Muscle of leg (tissue), 3 donors: ENCODE measurements at regions not wholly inside any gene's neighbourhood (a gene's known extent, or its start where the extent isn't known, plus 50 kb on each side); places are given as distances from the start of the nearest gene placed in this dataset.

Experiments used
- DNase-seq: peaks from one replicate; pipeline ENCODE4 v3.0.0; 2013
- H3K27ac ChIP-seq: one replicate; pipeline ENCODE4 v1.5.1; 2013; ENCODE audit warnings: mild to moderate bottlenecking, low read length, control low read depth
- H3K27me3 ChIP-seq: one replicate; pipeline ENCODE4 v1.6.1; 2013; ENCODE audit warnings: low read length; ENCODE audit not compliant: control insufficient read depth, insufficient read depth
- H3K36me3 ChIP-seq: one replicate; pipeline ENCODE4 v1.6.1; 2013; ENCODE audit warnings: low read length; ENCODE audit not compliant: control insufficient read depth, insufficient read depth
- H3K4me1 ChIP-seq: one replicate; pipeline ENCODE4 v1.6.1; 2013; ENCODE audit warnings: low read length; ENCODE audit not compliant: control insufficient read depth, insufficient read depth
- H3K4me3 ChIP-seq: one replicate; pipeline ENCODE4 v1.5.1; 2013; ENCODE audit warnings: low read length, control low read depth
- H3K9me3 ChIP-seq: replicated peaks from 2 replicates; pipeline ENCODE4 v1.6.1; 2013; ENCODE audit warnings: low read depth, low read length; ENCODE audit not compliant: control insufficient read depth
- WGBS: methylation state at CpG from one replicate; pipeline ENCODE4 v1.1.5; 2013; ENCODE audit warnings: missing lambda C conversion rate; ENCODE audit not compliant: insufficient coverage; 5-methylcytosine and 5-hydroxymethylcytosine counted together

GRCh38 chr2:5145801-5146200, 546.4 kb upstream of the SOX11 start:
- Histone ChIP-seq H3K27me3 (no peaks in the 10 kb centered on the region), H3K9me3 (no peaks in the 10 kb centered on the region), H3K27ac (no peak overlapping the region), H3K36me3 (no peaks in the 10 kb centered on the region), H3K4me1 (no peaks in the 10 kb centered on the region), H3K4me3 (no peak overlapping the region)
- DNase-seq, result no peak
- WGBS, result no CpG with 5 or more reads among the region's 4 CpGs

- no peaks in the 10 kb centered on the region for H3K4me1 ChIP-seq
- no peak for DNase-seq
- H3K9me3 ChIP-seq, result no peaks in the 10 kb centered on the region
- H3K27ac ChIP-seq, result no peak overlapping the region
- H3K27me3 ChIP-seq, result no peaks in the 10 kb centered on the region
- H3K4me3 ChIP-seq, result no peak overlapping the region
- no CpG with 5 or more reads among the region's 5 CpGs for WGBS
- H3K36me3 ChIP-seq, result no peaks in the 10 kb centered on the region
Observed at GRCh38 chr2:5148392-5149085, 543.6 kb upstream of the SOX11 start.

- H3K4me3 ChIP-seq, result no peak overlapping the region
- DNase-seq, result no peak
- WGBS, result 82% methylated on average over 1 of the region's 5 CpGs
- no peaks in the 10 kb centered on the region for H3K4me1 ChIP-seq
- no peaks in the 10 kb centered on the region for H3K9me3 ChIP-seq
- no peak overlapping the region for H3K27ac ChIP-seq
- no peaks in the 10 kb centered on the region for H3K36me3 ChIP-seq
- H3K27me3 ChIP-seq, result no peaks in the 10 kb centered on the region
Observed at GRCh38 chr2:5150871-5151270, 541.3 kb upstream of the SOX11 start.

- Histone ChIP-seq H3K27ac (no peak overlapping the region), H3K4me1 (no peaks in the 10 kb centered on the region), H3K36me3 (no peaks in the 10 kb centered on the region), H3K9me3 (peaks cover 2% of the 10 kb centered on the region), H3K27me3 (no peaks in the 10 kb centered on the region), H3K4me3 (no peak overlapping the region)
- WGBS, result no CpG with 5 or more reads among the region's 3 CpGs
- peak; percentile 9 for DNase-seq
Observed at GRCh38 chr2:5164776-5165525, 527.2 kb upstream of the SOX11 start.

GRCh38 chr2:5172923-5173322, 519.3 kb upstream of the SOX11 start:
- Histone ChIP-seq H3K27me3 (no peaks in the 10 kb centered on the region), H3K36me3 (no peaks in the 10 kb centered on the region), H3K4me1 (no peaks in the 10 kb centered on the region), H3K27ac (no peak overlapping the region), H3K9me3 (no peaks in the 10 kb centered on the region), H3K4me3 (no peak overlapping the region)
- WGBS, result 100% methylated on average over 1 of the region's 2 CpGs
- DNase-seq, result no peak

- no peaks in the 10 kb centered on the region for H3K36me3 ChIP-seq
- H3K4me1 ChIP-seq, result no peaks in the 10 kb centered on the region
- no peak overlapping the region for H3K27ac ChIP-seq
- no peak for DNase-seq
- no CpG with 5 or more reads among the region's 2 CpGs for WGBS
- no peaks in the 10 kb centered on the region for H3K27me3 ChIP-seq
- H3K9me3 ChIP-seq, result no peaks in the 10 kb centered on the region
- no peak overlapping the region for H3K4me3 ChIP-seq
Observed at GRCh38 chr2:5173876-5174535, 518.2 kb upstream of the SOX11 start.

GRCh38 chr2:5175231-5175630, 517.0 kb upstream of the SOX11 start:
- no peak for DNase-seq
- H3K27me3 ChIP-seq, result no peaks in the 10 kb centered on the region
- H3K4me1 ChIP-seq, result no peaks in the 10 kb centered on the region
- no peaks in the 10 kb centered on the region for H3K9me3 ChIP-seq
- H3K4me3 ChIP-seq, result no peak overlapping the region
- H3K27ac ChIP-seq, result no peak overlapping the region
- no peaks in the 10 kb centered on the region for H3K36me3 ChIP-seq

GRCh38 chr2:5176764-5177163, 515.4 kb upstream of the SOX11 start:
- Histone ChIP-seq H3K27me3 (no peaks in the 10 kb centered on the region), H3K9me3 (no peaks in the 10 kb centered on the region), H3K4me3 (no peak overlapping the region), H3K36me3 (no peaks in the 10 kb centered on the region), H3K27ac (no peak overlapping the region), H3K4me1 (no peaks in the 10 kb centered on the region)
- no CpG with 5 or more reads among the region's 4 CpGs for WGBS
- no peak for DNase-seq

- H3K4me3 ChIP-seq, result no peak overlapping the region
- 85% methylated on average over 5 of the region's 5 CpGs for WGBS
- no peaks in the 10 kb centered on the region for H3K9me3 ChIP-seq
- H3K27me3 ChIP-seq, result no peaks in the 10 kb centered on the region
- no peak overlapping the region for H3K27ac ChIP-seq
- no peaks in the 10 kb centered on the region for H3K36me3 ChIP-seq
- DNase-seq, result no peak
- H3K4me1 ChIP-seq, result no peaks in the 10 kb centered on the region
Observed at GRCh38 chr2:5183031-5183430, 509.2 kb upstream of the SOX11 start.

GRCh38 chr2:5187283-5187682, 504.9 kb upstream of the SOX11 start:
- no peak for DNase-seq
- H3K27me3 ChIP-seq, result no peaks in the 10 kb centered on the region
- no peaks in the 10 kb centered on the region for H3K4me1 ChIP-seq
- no peaks in the 10 kb centered on the region for H3K9me3 ChIP-seq
- H3K36me3 ChIP-seq, result no peaks in the 10 kb centered on the region
- H3K27ac ChIP-seq, result no peak overlapping the region
- no peak overlapping the region for H3K4me3 ChIP-seq
